ENCODE measurements at regions not wholly inside any gene's neighbourhood (a gene's known extent, or its start where the extent isn't known, plus 50 kb on each side); places are given as distances from the start of the nearest gene placed in this dataset.

DNA sequence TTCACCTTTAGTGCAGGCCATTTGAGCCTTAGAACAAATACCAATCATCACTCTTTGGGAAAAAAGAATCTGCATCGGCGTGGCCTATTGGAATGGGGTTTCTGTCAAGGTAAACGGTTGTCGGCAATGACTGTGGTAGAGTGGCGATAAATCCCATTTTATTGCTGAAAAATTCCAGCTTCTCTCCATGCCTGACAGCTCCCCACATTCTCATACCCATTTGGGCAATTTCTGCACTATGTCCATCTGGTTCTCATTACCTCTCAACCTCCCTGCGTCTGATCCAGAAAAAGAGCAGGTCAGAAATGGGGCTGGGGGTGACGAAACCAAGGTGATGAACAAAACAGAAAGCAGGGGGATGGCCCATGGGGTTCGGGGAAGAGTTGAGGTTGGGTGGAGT, 254.0 kb downstream of the MEIS1 start:
- WGBS, 3 donors, result 53 to 60% (median 56%) methylated on average over 8 of the region's 8 CpGs
- Histone ChIP-seq H3K4me1 (no peaks in the 10 kb centered on the region), H3K9me3 (no peaks in the 10 kb centered on the region), H3K27ac (no peak overlapping the region), H3K36me3 (ENCODE audit: insufficient read depth in 1 of 2, low read depth in 1 of 2) (no peaks in the 10 kb centered on the region), H3K4me3 (no peak overlapping the region), H3K27me3 (ENCODE audit: insufficient read depth in 3 of 3, low read length in 2 of 3) (peaks cover 0 to 8% (median 0%) of the 10 kb centered on the region in 3 donors)
- DNase-seq (no peak), ATAC-seq (no peak)
- TF ChIP-seq, protein P1, sequence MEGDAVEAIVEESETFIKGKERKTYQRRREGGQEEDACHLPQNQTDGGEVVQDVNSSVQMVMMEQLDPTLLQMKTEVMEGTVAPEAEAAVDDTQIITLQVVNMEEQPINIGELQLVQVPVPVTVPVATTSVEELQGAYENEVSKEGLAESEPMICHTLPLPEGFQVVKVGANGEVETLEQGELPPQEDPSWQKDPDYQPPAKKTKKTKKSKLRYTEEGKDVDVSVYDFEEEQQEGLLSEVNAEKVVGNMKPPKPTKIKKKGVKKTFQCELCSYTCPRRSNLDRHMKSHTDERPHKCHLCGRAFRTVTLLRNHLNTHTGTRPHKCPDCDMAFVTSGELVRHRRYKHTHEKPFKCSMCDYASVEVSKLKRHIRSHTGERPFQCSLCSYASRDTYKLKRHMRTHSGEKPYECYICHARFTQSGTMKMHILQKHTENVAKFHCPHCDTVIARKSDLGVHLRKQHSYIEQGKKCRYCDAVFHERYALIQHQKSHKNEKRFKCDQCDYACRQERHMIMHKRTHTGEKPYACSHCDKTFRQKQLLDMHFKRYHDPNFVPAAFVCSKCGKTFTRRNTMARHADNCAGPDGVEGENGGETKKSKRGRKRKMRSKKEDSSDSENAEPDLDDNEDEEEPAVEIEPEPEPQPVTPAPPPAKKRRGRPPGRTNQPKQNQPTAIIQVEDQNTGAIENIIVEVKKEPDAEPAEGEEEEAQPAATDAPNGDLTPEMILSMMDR (IDR thresholded peaks at IDR 0.05), result no peak
- intact Hi-C loops (cut with DNase I), result no loop called here

DNA sequence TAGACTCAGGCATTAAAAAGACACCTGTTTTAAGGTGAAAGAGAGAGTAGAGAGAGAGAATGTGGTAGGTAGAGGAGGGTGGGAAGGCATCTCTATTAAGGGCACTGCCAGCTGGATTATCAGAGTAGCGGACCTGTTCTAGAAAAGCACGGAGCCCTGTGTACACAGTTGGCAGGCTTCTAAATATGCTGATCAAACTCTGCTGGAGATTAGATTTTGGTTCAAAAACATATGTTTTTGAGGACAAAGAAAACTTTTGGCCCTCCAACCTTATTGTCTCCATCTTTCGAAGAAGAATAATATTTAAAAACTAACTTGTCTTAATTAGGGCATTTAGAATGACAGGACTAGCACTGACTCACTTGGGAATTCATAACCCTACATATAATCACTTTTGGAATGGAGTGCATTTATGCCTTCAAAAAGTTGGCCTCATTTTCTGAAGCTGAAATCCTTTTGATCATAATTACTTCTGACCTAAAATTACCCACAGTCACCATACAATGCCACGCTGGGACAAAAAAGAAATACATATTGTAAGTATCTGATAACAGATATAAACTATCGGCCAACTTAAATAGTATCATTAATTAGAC, 254.6 kb downstream of the MEIS1 start:
- TF ChIP-seq, protein P1 (IDR thresholded peaks at IDR 0.05), result no peak
- no peak for ATAC-seq
- intact Hi-C loops (cut with DNase I), result no loop called here
- H3K9me3 ChIP-seq, result no peaks in the 10 kb centered on the region
- no peak overlapping the region for H3K4me3 ChIP-seq
- peaks cover 0 to 8% (median 0%) of the 10 kb centered on the region in 3 donors for H3K27me3 ChIP-seq (ENCODE audit: insufficient read depth in 3 of 3, low read length in 2 of 3)
- WGBS, 3 donors, result 75 to 87% (median 86%) methylated on average over 5 of the region's 5 CpGs
- no peaks in the 10 kb centered on the region for H3K36me3 ChIP-seq (ENCODE audit: insufficient read depth in 1 of 2, low read depth in 1 of 2)
- H3K27ac ChIP-seq, result no peak overlapping the region
- DNase-seq, result no peak
- no peaks in the 10 kb centered on the region for H3K4me1 ChIP-seq

DNA sequence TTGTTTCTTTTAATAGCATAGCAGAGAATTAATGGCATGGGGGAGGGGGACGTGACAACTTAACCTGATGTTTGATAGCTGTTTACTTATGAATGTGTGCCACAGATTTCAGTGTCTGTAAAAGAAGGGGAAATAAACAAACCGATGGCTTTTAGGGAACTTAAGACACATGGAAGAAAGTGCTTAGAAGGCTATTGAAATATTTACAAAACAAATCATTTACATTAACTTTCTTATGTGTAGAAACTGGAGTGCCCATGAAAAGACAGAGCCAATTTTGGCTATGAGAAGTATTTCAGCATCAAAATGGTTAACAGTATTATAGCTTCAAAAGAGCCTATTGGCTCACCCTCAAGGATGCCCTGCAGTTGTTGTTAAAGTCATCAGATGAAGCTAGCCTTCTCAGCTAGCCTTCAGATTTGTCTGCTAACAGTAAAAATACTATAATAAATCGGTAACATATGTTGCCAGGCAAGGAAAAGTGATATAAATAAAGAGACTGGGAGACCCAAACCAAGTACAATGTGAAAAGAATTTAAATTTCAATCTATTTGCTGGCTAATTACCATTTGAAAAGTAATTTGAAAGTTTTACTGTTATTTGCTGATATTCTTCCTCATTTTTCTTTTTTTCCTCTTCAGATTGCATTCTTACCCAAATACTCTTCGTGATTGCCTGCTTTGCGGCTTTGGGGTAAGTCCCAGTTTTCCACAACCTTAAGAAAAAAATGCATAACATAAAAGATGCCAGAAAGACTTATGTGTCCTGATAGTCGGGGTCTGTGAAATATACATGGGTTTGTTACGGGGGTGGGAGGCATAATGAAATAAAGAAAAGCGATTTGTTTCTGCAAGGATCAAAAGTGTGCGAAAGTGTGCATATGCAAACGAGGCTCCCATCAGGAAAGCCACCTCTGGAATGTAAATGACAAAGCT, 256.4 kb downstream of the MEIS1 start:
- Histone ChIP-seq H3K4me3 (no peak overlapping the region), H3K4me1 (no peaks in the 10 kb centered on the region), H3K27ac (no peak overlapping the region), H3K27me3 (ENCODE audit: insufficient read depth in 3 of 3, low read length in 2 of 3) (peaks cover 0 to 8% (median 2%) of the 10 kb centered on the region in 3 donors), H3K36me3 (ENCODE audit: insufficient read depth in 1 of 2, low read depth in 1 of 2) (no peaks in the 10 kb centered on the region), H3K9me3 (no peaks in the 10 kb centered on the region)
- ATAC-seq (no peak), DNase-seq (no peak)
- intact Hi-C loops (cut with DNase I), result no loop called here
- whole genome bisulfite sequencing, 3 donors, result 40 to 49% (median 46%) methylated on average over 10 of the region's 10 CpGs
- TF ChIP-seq, protein P1 (IDR thresholded peaks at IDR 0.05), result no peak

DNA sequence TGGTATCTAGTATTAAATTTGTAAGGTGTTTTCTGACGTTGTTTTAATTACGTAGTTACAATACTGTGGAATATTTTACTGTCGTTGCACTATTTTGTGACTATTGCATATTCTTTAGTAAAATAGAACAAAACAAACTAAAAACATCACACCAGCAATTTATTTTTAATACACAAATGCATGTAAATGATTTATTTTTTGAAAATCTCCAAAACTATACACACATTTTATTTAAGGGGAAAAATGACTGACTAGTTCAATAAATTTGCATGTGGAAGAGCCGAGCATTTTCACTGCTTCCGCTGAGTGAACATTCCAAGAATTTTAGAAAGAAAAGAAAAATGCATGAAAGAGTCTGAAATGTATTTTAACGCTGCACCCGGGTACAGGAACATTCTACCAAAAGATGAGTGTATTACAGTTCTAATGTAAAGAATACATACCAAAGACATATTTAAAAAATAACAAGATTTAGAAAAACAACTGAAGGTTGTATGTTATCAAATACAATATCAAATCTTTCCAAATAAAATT, 257.7 kb downstream of the MEIS1 start:
- no peak overlapping the region for H3K4me3 ChIP-seq
- intact Hi-C loops (cut with DNase I), result no loop called here
- H3K27ac ChIP-seq, result no peak overlapping the region
- no peaks in the 10 kb centered on the region for H3K4me1 ChIP-seq
- no peaks in the 10 kb centered on the region for H3K36me3 ChIP-seq (ENCODE audit: insufficient read depth in 1 of 2, low read depth in 1 of 2)
- TF ChIP-seq, protein P1 (IDR thresholded peaks at IDR 0.05), result no peak
- ATAC-seq, result no peak
- H3K27me3 ChIP-seq (ENCODE audit: insufficient read depth in 3 of 3, low read length in 2 of 3), result peaks cover 0 to 8% (median 2%) of the 10 kb centered on the region in 3 donors
- DNase-seq, result no peak
- WGBS, 3 donors, result 57 to 65% (median 63%) methylated on average over 7 of the region's 7 CpGs
- no peaks in the 10 kb centered on the region for H3K9me3 ChIP-seq

Data from psoas muscle (tissue), 7 donors.